ENCODE measurements at regions not wholly inside any gene's neighbourhood (a gene's known extent, or its start where the extent isn't known, plus 50 kb on each side); places are given as distances from the start of the nearest gene placed in this dataset.

DNA sequence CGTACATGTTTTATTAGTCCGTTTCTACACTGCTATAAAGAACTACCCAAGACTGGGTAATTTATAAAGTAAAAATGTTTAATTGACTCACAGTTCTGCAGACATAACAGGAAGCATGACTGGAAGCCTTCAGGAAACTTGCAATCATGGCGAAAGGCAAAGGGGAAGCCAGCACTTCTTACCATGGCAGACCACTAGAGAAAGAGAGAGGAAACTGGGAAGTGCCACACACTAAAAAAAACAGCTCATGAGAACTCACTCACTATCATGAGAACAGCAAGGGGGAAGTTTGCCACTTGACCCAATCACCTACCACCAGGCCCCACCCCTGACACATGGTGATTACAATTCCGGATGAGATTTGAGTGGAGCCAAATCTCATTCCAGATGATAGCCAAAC, 466.2 kb downstream of the IRS1 start:
- H3K9me3 ChIP-seq (ENCODE audit: control insufficient read depth in 2 of 3, insufficient read depth in 1 of 3, low read length in 3 of 3) = no peaks in the 10 kb centered on the region
- DNase-seq (no peak), FAIRE-seq (no peak)
- H3K27ac ChIP-seq (ENCODE audit: low read depth in 2 of 2, low read length in 2 of 2) = no peak overlapping the region
- no peaks in the 10 kb centered on the region for H3K27me3 ChIP-seq (ENCODE audit: control insufficient read depth, insufficient read depth, low read length)
- intact Hi-C loops (cut with DNase I) = no loop called here
- no peak overlapping the region for H3K9ac ChIP-seq (ENCODE audit: low read length in 3 of 3)
- H3K4me1 ChIP-seq (ENCODE audit: control insufficient read depth in 2 of 3, insufficient read depth in 2 of 3, low read depth in 1 of 3, low read length in 3 of 3) = no peaks in the 10 kb centered on the region
- TF ChIP-seq, protein P1, sequence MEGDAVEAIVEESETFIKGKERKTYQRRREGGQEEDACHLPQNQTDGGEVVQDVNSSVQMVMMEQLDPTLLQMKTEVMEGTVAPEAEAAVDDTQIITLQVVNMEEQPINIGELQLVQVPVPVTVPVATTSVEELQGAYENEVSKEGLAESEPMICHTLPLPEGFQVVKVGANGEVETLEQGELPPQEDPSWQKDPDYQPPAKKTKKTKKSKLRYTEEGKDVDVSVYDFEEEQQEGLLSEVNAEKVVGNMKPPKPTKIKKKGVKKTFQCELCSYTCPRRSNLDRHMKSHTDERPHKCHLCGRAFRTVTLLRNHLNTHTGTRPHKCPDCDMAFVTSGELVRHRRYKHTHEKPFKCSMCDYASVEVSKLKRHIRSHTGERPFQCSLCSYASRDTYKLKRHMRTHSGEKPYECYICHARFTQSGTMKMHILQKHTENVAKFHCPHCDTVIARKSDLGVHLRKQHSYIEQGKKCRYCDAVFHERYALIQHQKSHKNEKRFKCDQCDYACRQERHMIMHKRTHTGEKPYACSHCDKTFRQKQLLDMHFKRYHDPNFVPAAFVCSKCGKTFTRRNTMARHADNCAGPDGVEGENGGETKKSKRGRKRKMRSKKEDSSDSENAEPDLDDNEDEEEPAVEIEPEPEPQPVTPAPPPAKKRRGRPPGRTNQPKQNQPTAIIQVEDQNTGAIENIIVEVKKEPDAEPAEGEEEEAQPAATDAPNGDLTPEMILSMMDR (IDR thresholded peaks at IDR 0.05; ENCODE audit: borderline replicate concordance, extremely low read depth, insufficient read depth) = no peak
- H3K36me3 ChIP-seq (ENCODE audit: control insufficient read depth in 2 of 3, insufficient read depth in 3 of 3, low read length in 3 of 3) = no peaks in the 10 kb centered on the region
- H3K4me3 ChIP-seq (ENCODE audit: low read length in 3 of 3) = no peak overlapping the region

DNA sequence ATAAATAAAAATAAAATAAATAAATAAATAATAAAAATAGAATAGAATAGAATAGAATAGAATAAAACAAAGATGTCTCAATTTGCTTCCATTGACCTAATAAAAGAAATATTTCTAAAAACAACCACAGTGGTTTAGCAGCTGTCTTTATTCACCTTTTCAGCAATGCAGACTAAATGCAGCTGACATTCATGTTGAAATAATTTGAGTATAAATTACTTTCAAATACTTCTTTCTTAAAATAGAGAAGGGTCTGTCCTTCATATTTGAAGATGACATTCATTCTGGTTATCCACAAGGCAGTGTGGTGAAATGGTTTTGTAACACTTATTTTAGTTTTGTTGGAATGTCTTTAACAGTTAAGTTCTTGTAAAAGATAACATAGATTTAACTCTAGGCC, 469.4 kb downstream of the IRS1 start:
- Histone ChIP-seq H3K4me3 (ENCODE audit: low read length in 3 of 3) (no peak overlapping the region), H3K4me1 (ENCODE audit: control insufficient read depth in 2 of 3, insufficient read depth in 2 of 3, low read depth in 1 of 3, low read length in 3 of 3) (no peaks in the 10 kb centered on the region), H3K27me3 (ENCODE audit: control insufficient read depth, insufficient read depth, low read length) (no peaks in the 10 kb centered on the region), H3K36me3 (ENCODE audit: control insufficient read depth in 2 of 3, insufficient read depth in 3 of 3, low read length in 3 of 3) (no peaks in the 10 kb centered on the region), H3K9ac (ENCODE audit: low read length in 3 of 3) (no peak overlapping the region), H3K27ac (ENCODE audit: low read depth in 2 of 2, low read length in 2 of 2) (no peak overlapping the region), H3K9me3 (ENCODE audit: control insufficient read depth in 2 of 3, insufficient read depth in 1 of 3, low read length in 3 of 3) (no peaks in the 10 kb centered on the region)
- TF ChIP-seq, protein P1 (IDR thresholded peaks at IDR 0.05; ENCODE audit: borderline replicate concordance, extremely low read depth, insufficient read depth) = no peak
- FAIRE-seq (no peak), DNase-seq (no peak)
- intact Hi-C loops (cut with DNase I) = no loop called here

DNA sequence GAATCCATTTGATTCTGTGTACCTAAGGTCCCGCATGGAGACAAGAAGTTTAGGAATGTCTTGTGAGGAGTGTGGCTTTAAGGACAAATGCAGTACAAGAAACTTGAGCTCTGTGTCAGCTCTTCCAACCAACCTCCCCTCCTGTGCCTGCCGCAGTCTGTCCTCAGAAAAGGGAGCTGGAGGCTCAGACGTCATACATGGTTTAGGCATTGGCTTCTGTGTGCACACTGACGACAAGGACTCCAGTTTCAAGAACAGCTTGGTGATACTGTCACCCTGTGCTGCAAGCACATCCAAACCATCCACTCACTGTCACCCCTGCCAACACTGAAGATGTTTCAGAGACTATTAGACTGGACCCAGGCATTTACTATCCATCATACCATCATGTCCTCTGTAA, 470.4 kb downstream of the IRS1 start:
- TF ChIP-seq, protein P1 (IDR thresholded peaks at IDR 0.05; ENCODE audit: borderline replicate concordance, extremely low read depth, insufficient read depth) = no peak
- Histone ChIP-seq H3K4me1 (ENCODE audit: control insufficient read depth in 2 of 3, insufficient read depth in 2 of 3, low read depth in 1 of 3, low read length in 3 of 3) (no peaks in the 10 kb centered on the region), H3K9me3 (ENCODE audit: control insufficient read depth in 2 of 3, insufficient read depth in 1 of 3, low read length in 3 of 3) (no peaks in the 10 kb centered on the region), H3K27ac (ENCODE audit: low read depth in 2 of 2, low read length in 2 of 2) (no peak overlapping the region), H3K27me3 (ENCODE audit: control insufficient read depth, insufficient read depth, low read length) (no peaks in the 10 kb centered on the region), H3K4me3 (ENCODE audit: low read length in 3 of 3) (no peak overlapping the region), H3K9ac (ENCODE audit: low read length in 3 of 3) (no peak overlapping the region), H3K36me3 (ENCODE audit: control insufficient read depth in 2 of 3, insufficient read depth in 3 of 3, low read length in 3 of 3) (no peaks in the 10 kb centered on the region)
- DNase-seq = peak in 2 of 5 donors; percentile 13 to 16
- intact Hi-C loops (cut with DNase I) = no loop called here
- no peak for FAIRE-seq

DNA sequence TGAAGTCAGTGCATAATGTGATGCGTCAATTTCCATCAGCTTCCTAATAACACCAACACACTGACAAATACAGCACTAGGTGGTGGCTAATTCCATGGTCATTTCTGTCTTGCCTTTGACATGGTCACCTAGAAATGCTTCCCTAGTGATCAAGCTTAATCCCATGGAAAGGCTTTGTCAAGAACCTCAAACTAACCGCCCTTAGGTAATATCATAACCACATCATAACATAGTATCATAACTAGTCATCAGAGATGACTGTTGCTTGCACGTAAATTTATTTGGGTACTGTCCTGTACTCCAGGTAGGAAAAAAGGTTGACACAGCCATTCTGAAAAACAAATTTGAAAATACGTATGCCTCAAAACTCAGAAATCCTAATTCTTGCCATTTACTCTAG, 471.8 kb downstream of the IRS1 start:
- no peaks in the 10 kb centered on the region for H3K36me3 ChIP-seq (ENCODE audit: control insufficient read depth in 2 of 3, insufficient read depth in 3 of 3, low read length in 3 of 3)
- intact Hi-C loops (cut with DNase I) = no loop called here
- H3K4me3 ChIP-seq (ENCODE audit: low read length in 3 of 3) = no peak overlapping the region
- no peak overlapping the region for H3K27ac ChIP-seq (ENCODE audit: low read depth in 2 of 2, low read length in 2 of 2)
- H3K4me1 ChIP-seq (ENCODE audit: control insufficient read depth in 2 of 3, insufficient read depth in 2 of 3, low read depth in 1 of 3, low read length in 3 of 3) = no peaks in the 10 kb centered on the region
- H3K9ac ChIP-seq (ENCODE audit: low read length in 3 of 3) = no peak overlapping the region
- DNase-seq (no peak), FAIRE-seq (no peak)
- no peaks in the 10 kb centered on the region for H3K27me3 ChIP-seq (ENCODE audit: control insufficient read depth, insufficient read depth, low read length)
- TF ChIP-seq, protein P1 (IDR thresholded peaks at IDR 0.05; ENCODE audit: borderline replicate concordance, extremely low read depth, insufficient read depth) = no peak
- H3K9me3 ChIP-seq (ENCODE audit: control insufficient read depth in 2 of 3, insufficient read depth in 1 of 3, low read length in 3 of 3) = no peaks in the 10 kb centered on the region
